Neural cell (in vitro differentiated cells): ENCODE measurements at regions not wholly inside any gene's neighbourhood (a gene's known extent, or its start where the extent isn't known, plus 50 kb on each side); places are given as distances from the start of the nearest gene placed in this dataset.

Source experiments
- EZH2 ChIP-seq: fragments of 200-600, 300-800 bp; shearing (Covaris generic), sonication (generic); IDR thresholded peaks from 2 replicates; pipeline ENCODE4 v1.6.1; 2014; ENCODE audit warnings: antibody characterized with exemption, low read length, borderline replicate concordance, mild to moderate bottlenecking; ENCODE audit not compliant: insufficient read depth, poor library complexity, severe bottlenecking
- POLR2AphosphoS5 ChIP-seq: IDR thresholded peaks from 2 replicates; pipeline ENCODE4 v1.6.1; 2012
- RAD21 ChIP-seq: fragments of 450-650 bp; conservative IDR thresholded peaks from 2 replicates; pipeline ENCODE4 v1.6.1; 2014; ENCODE audit warnings: antibody characterized with exemption, mild to moderate bottlenecking, moderate library complexity
- SMC3 ChIP-seq: fragments of 450-650 bp; conservative IDR thresholded peaks from 2 replicates; pipeline ENCODE4 v1.6.1; 2014; ENCODE audit warnings: antibody characterized with exemption, mild to moderate bottlenecking, moderate library complexity; ENCODE audit not compliant: poor library complexity
- TAF1 ChIP-seq: IDR thresholded peaks from 2 replicates; pipeline ENCODE4 v1.6.1; 2012; ENCODE audit warnings: low read depth
- TF ChIP-seq, protein P1 (sequence below): fragments of 450-650 bp; IDR thresholded peaks from 2 replicates; pipeline ENCODE4 v1.5.1; 2014; ENCODE audit warnings: antibody characterized with exemption, mild to moderate bottlenecking, moderate library complexity; ENCODE audit not compliant: poor library complexity, severe bottlenecking

DNA sequence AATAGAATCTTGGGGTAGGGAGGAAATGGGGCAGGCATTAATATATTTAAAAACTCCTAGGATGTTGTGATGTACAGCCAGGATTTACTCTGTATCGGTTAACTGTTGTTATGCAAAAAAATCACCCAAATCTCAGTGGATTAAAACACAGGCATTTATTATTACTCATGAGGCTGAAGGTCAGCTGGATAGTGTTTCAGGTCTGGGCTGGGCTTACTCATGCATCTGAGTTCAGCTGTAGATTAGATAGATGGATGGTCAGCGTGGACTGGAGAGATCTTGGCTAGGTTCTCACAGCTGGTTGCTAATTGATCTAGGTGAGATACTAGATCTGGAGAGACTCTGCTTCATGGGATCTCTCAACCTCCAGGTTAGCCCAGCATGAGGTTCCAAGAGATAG is 131.4 kb downstream of the BTBD3 start:
- TF ChIP-seq POLR2AphosphoS5 (no peak), RAD21 (no peak), EZH2 (no peak), TAF1 (no peak), SMC3 (no peak)
- TF ChIP-seq, protein P1, sequence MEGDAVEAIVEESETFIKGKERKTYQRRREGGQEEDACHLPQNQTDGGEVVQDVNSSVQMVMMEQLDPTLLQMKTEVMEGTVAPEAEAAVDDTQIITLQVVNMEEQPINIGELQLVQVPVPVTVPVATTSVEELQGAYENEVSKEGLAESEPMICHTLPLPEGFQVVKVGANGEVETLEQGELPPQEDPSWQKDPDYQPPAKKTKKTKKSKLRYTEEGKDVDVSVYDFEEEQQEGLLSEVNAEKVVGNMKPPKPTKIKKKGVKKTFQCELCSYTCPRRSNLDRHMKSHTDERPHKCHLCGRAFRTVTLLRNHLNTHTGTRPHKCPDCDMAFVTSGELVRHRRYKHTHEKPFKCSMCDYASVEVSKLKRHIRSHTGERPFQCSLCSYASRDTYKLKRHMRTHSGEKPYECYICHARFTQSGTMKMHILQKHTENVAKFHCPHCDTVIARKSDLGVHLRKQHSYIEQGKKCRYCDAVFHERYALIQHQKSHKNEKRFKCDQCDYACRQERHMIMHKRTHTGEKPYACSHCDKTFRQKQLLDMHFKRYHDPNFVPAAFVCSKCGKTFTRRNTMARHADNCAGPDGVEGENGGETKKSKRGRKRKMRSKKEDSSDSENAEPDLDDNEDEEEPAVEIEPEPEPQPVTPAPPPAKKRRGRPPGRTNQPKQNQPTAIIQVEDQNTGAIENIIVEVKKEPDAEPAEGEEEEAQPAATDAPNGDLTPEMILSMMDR: no peak
